Adrenal gland (tissue), 9 donors: ENCODE measurements at regions not wholly inside any gene's neighbourhood (a gene's known extent, or its start where the extent isn't known, plus 50 kb on each side); places are given as distances from the start of the nearest gene placed in this dataset.

Experiments used
- DNase-seq, 7 donors: peaks; one replicate each; pipeline ENCODE4 v3.0.0-alpha.2; 2019 to 2020
- H3K27ac ChIP-seq, 5 donors: fragments of 200-600 bp; sonication (generic) in 4 of 5; 1 replicate in 3 of 5; 2 replicates in 2 of 5; pipeline versions ENCODE4 v1.5.1 to v1.8.0; 2016 to 2020; ENCODE audit warnings: mild to moderate bottlenecking in 1 of 5
- H3K27me3 ChIP-seq: fragments of 200-600 bp; 2 replicates; pipeline ENCODE4 v1.8.0; 2021
- H3K36me3 ChIP-seq, 2 donors: fragments of 200-600 bp; replicated peaks in 1 of 2; 1 replicate in 1 of 2; 2 replicates in 1 of 2; pipeline versions ENCODE4 v1.5.1 to v1.8.0; 2018 to 2022
- H3K4me1 ChIP-seq, 2 donors: fragments of 200-600 bp; replicated peaks in 1 of 2; 1 replicate in 1 of 2; 2 replicates in 1 of 2; pipeline versions ENCODE4 v1.5.1 to v1.8.0; 2018 to 2021
- H3K4me3 ChIP-seq, 4 donors: fragments of 200-600 bp; sonication (generic) in 3 of 4; one replicate each; pipeline ENCODE4 v1.5.1; 2016 to 2018
- H3K9me3 ChIP-seq, 3 donors: fragments of 200-600 bp; sonication (generic) in 1 of 3; replicated peaks in 1 of 3; 1 replicate in 2 of 3; 2 replicates in 1 of 3; pipeline versions ENCODE4 v1.5.1 to v1.8.0; 2016 to 2021
- CTCF ChIP-seq, 6 experiments: fragments of 450-650 bp in 4 of 6; fragments of 200-600 bp in 2 of 6; sonication (generic) in 1 of 6; IDR thresholded peaks; 1 replicate in 5 of 6; 2 replicates in 1 of 6; pipeline versions ENCODE4 v1.5.1 to v1.8.0; 2016 to 2021; ENCODE audit warnings: antibody characterized with exemption in 6 of 6, mild to moderate bottlenecking in 2 of 6, moderate library complexity in 1 of 6
- POLR2A ChIP-seq, 2 donors: fragments of 450-650 bp; IDR thresholded peaks; one replicate each; pipeline ENCODE4 v1.6.1; 2017; ENCODE audit warnings: antibody characterized with exemption in 2 of 2, mild to moderate bottlenecking in 2 of 2, moderate library complexity in 1 of 2
- whole genome bisulfite sequencing, 4 donors: extraction: QIAGEN DNeasy Blood & Tissue Kit in 2 of 4; methylation state at CpG; one replicate each; pipeline versions ENCODE4 v1.1.5 to v1.1.7; 2013 to 2017; 5-methylcytosine and 5-hydroxymethylcytosine counted together
- intact Hi-C, 2 donors: fragments of 100-400 bp; cut with DNase I; formaldehyde crosslinking; loops; one replicate each; pipeline versions ENCODE4 v1.14.1 to v1.15.0; 2022 to 2023
- donor health status: healthy with polysubstance abuse.
- donor health status: Bipolar disorder and iron deficiency.
- donor health status: DM: yes; HTN: yes; CAD: no.
- donor health status: DM: no; HTN: no; CAD: no.
- donor health status: DM: no; HTN: no; CAD: no.

- Histone ChIP-seq H3K36me3 (no peaks in the 10 kb centered on the region), H3K4me1 (no peaks in the 10 kb centered on the region), H3K27ac (no peak overlapping the region), H3K9me3 (no peaks in the 10 kb centered on the region), H3K4me3 (no peak overlapping the region), H3K27me3 (no peaks in the 10 kb centered on the region)
- intact Hi-C loops: no loop called here
- TF ChIP-seq POLR2A (IDR thresholded peaks at IDR 0.05) (no peak), CTCF (IDR thresholded peaks at IDR 0.05) (no peak)
- DNase-seq: no peak
These were observed 162.3 kb downstream of the COX7C start for GRCh38 chr5:86780018-86780417.

GRCh38 chr5:86786955-86787354 lies 169.2 kb downstream of the COX7C start:
- no peak overlapping the region for H3K4me3 ChIP-seq
- H3K4me1 ChIP-seq: no peaks in the 10 kb centered on the region
- TF ChIP-seq POLR2A (IDR thresholded peaks at IDR 0.05) (no peak), CTCF (IDR thresholded peaks at IDR 0.05) (no peak)
- no peak overlapping the region for H3K27ac ChIP-seq
- H3K9me3 ChIP-seq: no peaks in the 10 kb centered on the region
- intact Hi-C loops: no loop called here
- DNase-seq: no peak
- H3K27me3 ChIP-seq: no peaks in the 10 kb centered on the region
- no peaks in the 10 kb centered on the region for H3K36me3 ChIP-seq
- WGBS, 4 donors: 27 to 33% (median 31%) methylated on average over 2 of the region's 2 CpGs

GRCh38 chr5:86795659-86796058 lies 177.9 kb downstream of the COX7C start:
- TF ChIP-seq POLR2A (IDR thresholded peaks at IDR 0.05) (no peak), CTCF (IDR thresholded peaks at IDR 0.05) (no peak)
- Histone ChIP-seq H3K27ac (no peak overlapping the region), H3K9me3 (no peaks in the 10 kb centered on the region), H3K36me3 (no peaks in the 10 kb centered on the region), H3K4me3 (no peak overlapping the region), H3K4me1 (no peaks in the 10 kb centered on the region), H3K27me3 (no peaks in the 10 kb centered on the region)
- 43 to 49% (median 45%) methylated on average over 3 of the region's 3 CpGs for WGBS, 4 donors
- no peak for DNase-seq
- intact Hi-C loops: no loop called here

- Histone ChIP-seq H3K4me3 (no peak overlapping the region), H3K27me3 (no peaks in the 10 kb centered on the region), H3K36me3 (no peaks in the 10 kb centered on the region), H3K4me1 (no peaks in the 10 kb centered on the region), H3K9me3 (no peaks in the 10 kb centered on the region), H3K27ac (no peak overlapping the region)
- intact Hi-C loops: no loop called here
- no peak for TF ChIP-seq POLR2A (IDR thresholded peaks at IDR 0.05)
- no peak for DNase-seq
These were observed 179.9 kb downstream of the COX7C start for GRCh38 chr5:86797677-86798076.

GRCh38 chr5:86806206-86806605 lies 188.5 kb downstream of the COX7C start:
- Histone ChIP-seq H3K27ac (no peak overlapping the region), H3K36me3 (no peaks in the 10 kb centered on the region), H3K27me3 (no peaks in the 10 kb centered on the region), H3K4me3 (no peak overlapping the region), H3K9me3 (no peaks in the 10 kb centered on the region), H3K4me1 (no peaks in the 10 kb centered on the region)
- 74 to 92% (median 90%) methylated on average over 1 of the region's 1 CpG for WGBS, 4 donors
- intact Hi-C loops: no loop called here
- TF ChIP-seq POLR2A (IDR thresholded peaks at IDR 0.05): no peak
- no peak for TF ChIP-seq CTCF (IDR thresholded peaks at IDR 0.05)
- DNase-seq: no peak
